HG03378 (cell line): ENCODE measurements at regions not wholly inside any gene's neighbourhood (a gene's known extent, or its start where the extent isn't known, plus 50 kb on each side); places are given as distances from the start of the nearest gene placed in this dataset.

Experiments
- ATAC-seq: cut with Tn5 transposase; IDR thresholded peaks from one replicate; pipeline ENCODE4 v1.9.1; 2021; ENCODE audit warnings: mild to moderate bottlenecking, moderate library complexity; ENCODE audit not compliant: unreplicated experiment

DNA sequence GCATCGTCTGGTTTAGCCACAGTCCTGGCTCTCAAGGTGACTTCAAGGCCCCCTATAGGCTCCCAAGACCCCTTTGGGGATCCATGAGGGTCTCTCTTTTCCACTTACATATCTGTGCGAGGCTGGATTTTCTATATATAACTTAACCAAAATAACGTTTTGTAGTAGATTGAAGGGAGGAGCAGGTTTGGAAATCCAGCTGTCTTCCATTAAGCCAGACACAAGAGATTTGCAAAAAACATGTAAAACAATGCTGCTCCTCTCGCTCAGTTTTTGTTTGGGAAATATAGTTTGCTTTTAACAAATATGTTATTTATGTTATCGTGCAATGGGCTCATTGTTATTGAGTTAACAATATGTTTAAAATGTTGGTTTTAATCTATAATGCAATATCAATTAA, 811.2 kb downstream of the TYW1 start:
- ATAC-seq = no peak

DNA sequence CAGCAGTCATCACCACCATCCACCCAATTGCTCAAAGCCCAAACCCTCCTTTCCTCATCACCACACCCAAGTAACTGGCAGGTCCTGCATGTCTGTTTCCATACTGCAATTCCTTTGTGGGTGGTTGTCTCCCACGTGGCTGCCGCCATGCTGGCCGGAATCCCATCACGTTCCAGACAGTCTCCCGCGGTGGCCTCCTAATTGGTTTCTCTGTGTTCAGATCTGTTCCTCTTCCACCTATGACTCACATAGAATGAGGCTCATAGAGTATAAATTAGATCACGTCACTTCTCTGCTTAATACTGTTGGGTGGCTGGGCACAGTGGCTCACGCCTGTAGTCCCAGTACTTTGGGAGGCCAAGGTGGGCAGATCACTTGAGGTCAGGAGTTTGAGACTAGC, 813.0 kb downstream of the TYW1 start:
- no peak for ATAC-seq

DNA sequence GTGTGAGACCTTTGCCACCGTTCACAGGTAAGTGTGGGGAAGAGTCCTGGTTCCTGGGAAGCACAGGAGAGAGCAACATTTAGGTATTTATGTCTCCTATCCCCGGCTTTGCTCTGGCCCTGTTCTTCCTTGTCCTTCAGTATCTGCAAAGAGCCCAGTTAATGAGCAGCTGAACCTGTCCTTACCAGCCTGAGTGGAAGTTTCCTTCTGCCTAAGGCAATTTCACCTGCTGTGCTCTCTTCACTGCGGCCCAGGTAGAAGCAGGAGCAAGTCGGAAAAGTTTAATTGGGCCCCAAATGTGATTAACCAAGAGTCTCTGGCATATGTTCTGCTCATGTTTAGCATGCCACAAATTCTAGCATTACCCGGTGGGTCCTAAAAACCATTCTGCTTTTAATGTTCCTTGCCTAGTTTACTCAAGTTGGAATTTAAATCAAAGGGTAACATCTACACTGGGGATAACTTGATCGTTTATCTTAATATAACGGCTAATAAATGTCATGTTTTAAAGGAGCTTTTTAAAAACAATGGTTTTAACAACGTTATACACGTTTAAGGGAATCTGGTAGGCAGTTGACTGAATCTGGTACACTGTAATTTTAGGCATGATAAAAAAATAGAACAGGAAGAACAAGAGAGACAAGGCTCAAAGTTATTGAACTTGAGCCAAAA, 817.1 kb downstream of the TYW1 start:
- no peak for ATAC-seq

DNA sequence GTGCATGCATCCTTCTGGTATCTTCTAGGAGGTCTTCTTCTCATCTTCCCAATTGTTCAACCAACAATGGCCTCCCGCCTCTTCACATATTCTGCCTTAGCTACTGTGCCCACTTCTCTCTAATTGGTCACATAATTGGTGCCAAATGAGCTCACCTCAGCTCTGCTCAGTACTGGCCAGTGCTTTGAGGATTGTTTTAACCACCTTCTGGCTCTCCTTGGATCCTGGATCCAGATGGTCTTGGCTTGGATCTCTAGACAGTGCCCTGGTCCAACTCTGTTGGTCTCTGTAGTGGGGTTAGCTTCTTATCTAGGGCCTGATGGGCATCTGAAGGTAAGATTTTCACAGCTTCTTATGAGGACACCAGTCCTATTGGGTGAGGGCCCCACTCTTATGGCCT, 820.8 kb downstream of the TYW1 start:
- ATAC-seq = no peak

DNA sequence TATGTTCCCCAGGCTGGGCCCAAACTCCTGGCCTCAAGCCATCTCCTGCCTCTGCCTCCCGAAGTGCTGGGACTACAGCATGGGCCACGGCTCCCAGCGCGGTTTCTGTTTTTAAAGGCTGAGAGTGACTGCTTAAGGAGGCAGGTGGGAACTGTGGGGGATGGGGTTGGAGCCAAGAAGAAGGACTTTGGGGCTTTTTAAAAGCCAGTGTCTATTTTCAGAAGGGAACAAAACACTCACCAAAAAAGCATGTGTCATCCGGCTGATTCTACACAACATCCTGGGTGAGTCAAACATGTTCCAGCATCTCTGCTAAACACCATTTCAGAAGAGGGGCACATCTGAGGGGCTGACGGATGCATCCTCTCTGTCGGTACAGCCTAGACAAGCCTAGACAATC, 824.5 kb downstream of the TYW1 start:
- ATAC-seq = no peak

DNA sequence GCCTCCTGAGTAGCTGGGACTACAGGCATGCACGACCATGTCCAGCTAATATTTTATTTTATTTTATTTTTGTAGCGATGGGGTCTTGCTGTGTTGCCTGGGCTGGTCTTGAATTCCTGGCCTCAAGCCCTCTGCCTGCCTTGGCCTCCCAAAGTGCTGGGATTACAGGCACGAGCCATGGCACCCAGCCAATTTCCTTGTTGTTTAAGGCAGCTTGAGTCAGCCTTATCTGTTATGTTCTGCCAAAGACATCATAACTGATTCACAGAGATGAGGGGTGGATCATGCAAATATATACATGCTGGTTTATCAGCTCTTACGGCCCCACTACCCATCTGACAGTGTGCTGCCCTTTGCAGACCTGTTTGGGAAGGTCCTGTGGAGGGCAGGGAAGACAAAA, 826.7 kb downstream of the TYW1 start:
- no peak for ATAC-seq

DNA sequence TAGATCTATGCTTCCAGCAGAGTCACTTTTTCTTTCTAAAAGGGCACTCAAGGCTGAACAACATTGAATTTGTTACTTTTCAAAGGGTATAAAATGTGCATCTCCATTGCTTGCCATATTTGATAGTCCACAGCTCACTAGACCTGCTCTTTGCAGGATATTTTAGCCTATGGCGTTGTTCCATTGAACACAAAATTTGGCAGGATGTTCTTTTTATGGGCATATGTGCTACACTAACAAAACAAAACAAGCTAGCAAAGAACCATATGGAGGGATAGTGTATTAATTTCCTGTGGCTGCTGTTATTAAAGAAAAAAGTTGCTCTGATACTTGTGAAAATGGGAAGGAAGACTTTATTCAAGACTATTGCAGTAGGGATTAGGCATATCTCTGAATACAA, 828.7 kb downstream of the TYW1 start:
- ATAC-seq = no peak

DNA sequence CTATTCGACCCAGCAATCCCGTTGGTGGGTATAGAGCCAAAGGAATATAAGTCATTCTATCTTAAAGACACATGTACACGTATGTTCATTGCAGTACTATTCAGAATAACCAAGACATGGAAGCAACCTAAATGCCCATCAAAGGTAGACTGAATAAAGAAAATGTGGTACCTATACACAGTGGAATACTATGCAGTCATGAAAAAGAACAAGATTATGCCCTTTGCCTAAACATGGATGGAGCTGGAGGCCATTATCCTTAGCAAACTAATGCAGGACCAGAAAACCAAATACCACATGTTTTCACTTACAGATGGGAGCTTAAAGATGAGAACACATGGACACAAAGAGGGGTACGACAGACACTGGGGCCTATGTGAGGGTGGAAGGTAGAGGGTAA, 845.3 kb downstream of the TYW1 start:
- ATAC-seq = no peak

DNA sequence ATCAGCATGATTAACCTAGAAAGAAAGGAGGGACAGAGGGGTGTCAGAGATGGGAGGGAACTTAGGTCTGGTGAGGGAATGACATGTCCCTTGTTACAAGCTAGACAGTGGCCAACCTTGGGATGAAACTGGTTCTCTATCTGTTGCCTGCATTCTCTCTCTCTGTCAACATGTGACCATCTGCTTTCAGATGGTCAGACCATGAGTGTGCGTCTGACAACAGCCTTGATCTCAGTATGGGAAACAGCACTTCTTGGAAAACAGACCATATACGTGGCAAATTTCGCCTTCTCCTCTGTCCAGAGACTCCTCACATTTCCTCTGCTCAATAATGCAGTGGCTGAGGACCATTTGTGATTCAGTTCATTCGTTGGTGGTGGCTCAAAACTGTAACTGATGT, 845.9 kb downstream of the TYW1 start:
- ATAC-seq = no peak

DNA sequence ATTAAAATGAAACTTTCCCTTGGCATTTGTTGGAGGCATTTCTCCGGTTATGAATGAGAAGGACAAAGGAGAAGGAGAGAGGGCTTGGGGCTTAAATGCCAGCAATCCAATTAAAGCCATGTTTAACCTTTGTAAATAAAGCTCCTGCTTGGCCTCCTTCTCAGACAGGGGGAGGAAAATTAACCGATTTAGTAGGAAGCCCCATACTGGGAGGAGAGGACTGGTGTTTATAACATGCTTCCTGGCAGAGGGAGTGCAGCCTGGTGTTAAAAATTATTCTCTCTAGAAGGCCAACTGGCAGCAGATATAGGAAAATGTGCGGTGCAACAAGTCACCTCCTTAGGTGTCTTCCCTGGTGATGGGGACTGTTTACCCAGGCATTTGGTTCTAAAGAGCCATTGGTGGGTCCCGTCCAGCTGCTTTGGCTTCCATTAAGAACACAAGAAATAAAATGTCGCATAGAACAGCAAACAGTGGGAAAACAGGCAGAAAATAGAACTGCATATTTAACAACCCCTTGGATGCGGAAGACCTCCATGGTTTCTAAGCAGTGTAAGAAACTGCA, 846.5 kb downstream of the TYW1 start:
- ATAC-seq = no peak

DNA sequence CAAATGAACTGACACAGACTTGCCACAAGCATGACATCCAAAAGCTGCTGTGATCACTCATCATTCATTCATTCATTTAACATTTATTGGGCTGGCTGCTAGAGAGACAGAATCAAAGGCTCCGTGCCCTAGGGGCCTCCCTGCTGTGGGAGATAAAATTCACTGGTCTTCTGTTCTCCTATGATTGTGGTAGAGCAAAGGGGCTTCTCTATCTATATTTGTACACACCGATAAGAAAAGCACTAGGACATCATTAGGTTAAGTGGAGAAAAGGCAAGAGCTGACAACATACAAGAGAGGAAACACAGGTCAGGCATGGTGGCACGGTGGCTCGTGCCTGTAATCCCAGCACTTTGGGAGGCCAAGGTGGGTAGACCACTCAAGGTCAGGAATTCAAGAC, 847.0 kb downstream of the TYW1 start:
- no peak for ATAC-seq

DNA sequence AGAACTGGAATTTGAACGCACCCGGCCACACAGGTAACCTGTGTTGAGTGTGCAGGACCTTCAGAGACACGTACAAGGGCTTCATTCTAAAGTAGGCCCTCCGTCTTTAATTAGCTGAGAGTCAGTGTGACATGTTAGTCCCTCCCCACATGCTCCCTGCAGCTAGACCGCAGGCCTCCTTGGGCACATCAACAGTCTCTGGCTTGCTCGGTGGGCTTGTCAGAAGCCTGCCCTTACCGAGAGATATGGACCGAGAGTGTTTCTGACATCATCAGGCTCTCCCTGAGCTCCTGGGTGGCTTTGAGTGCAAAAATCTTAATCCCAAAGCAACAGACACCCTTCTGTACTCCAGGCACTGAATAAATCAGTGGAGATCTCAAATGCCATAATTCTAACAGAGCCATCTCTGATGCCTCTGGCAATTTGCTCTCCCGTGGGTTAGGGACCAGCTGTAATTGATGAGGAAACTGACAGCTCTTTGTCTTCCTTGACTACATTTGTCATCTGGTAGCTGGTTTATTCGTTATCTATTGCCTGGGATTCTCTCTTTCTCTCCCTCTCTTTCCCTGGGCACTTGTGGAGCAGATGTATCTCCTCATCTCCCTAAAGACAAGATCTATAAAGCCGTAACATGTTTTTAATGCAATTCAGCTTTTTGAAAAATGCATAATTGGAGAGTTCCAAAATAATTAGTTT, 850.6 kb downstream of the TYW1 start:
- ATAC-seq = no peak

DNA sequence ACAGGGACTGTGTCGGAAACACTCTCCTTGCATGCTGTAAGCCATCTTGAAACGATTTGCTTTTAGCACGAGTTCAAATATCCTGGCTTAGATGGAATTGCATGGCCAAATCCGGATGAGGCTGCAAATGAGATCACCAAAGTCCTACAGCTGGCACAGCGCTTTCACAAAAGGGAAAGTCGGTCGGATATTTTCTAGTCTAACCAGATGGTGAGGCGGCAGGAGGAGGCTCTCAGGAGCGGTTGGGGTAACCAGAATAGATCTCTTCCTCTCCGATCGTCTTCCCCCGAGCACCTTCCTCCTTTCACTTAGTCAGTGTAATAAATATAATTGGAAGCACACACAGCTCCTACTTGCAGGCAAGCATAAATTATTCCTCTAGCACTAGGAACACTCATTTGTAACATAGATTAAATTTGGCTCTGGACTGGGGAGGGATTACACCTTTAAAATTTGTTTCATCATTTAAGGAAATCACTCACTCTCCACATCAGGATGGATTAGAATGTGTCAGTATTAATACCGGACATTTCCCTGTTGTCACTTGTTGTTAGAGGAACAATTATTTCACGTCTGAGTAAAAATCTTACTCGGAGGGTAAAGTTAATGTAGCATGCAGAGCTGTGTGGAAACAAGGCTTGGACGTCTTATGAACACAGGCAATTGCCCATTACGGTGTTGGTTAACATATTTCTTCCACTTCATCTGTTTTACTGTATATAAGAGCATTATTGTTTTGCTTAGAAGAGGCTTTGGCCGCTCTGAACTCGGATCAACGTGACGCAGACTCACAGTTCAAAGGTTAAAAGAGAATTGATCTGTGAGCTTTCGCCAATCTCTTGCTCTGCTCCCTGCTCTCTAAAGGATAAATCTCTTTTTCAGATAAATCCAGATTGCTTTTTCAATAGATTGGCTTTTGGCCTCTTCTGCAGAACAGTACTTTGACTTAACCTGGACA, 857.9 kb downstream of the TYW1 start:
- no peak for ATAC-seq

DNA sequence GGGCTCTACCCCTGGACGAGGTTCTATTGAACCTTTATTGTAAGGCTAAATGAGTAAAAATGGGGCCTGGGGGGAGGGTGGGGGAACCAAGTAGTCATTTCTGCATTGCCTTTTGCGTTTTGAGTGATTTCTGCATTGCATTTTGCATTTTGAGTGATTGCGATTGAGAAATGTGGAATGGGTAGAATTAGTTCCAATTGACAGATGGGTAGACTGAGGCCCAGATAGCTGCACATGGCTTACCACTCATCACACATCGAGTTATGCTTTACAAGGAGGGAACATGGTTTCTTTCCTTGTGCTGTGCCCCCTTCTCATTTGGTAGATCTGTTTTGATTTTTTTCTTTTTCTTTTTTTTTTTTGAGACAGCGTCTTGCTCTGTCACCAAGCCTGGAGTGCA, 858.7 kb downstream of the TYW1 start:
- no peak for ATAC-seq

DNA sequence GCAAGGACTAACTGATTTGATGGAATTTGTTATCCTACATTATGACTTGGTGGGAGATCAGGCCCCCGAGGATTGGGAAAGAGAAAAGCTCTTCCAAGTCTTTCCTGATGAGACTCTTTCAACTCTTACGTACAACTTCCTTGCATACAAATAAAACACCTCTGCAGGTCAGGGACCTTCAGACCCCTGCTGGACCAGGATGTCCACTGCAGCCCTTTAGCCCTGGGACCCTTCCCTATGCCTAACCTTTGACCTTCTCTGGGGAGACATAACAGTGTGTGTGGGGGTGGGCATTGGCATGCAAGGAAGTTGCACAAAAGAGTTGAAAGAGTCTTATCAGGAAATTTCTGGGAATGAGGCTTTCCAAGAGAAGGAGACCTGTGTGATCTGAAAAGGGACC, 859.4 kb downstream of the TYW1 start:
- no peak for ATAC-seq

DNA sequence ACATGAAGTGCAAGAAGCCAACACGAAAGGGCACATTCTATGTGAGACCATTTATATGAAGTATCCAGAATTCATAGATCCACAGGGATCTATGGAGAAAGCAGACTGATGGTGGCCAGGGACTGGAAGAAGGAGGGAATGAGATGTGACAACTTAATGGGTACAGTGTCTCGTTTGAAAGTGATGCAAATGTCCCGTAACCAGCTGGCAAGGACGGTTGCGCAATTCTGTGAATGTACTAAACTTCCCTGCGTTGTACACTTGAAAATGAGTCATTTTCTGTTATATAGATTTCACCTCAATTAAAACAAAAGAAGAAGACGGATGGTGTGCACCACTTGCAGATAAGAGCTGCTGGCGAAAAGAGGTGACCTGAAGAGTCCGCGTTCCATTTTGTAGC, 861.1 kb downstream of the TYW1 start:
- ATAC-seq = no peak

DNA sequence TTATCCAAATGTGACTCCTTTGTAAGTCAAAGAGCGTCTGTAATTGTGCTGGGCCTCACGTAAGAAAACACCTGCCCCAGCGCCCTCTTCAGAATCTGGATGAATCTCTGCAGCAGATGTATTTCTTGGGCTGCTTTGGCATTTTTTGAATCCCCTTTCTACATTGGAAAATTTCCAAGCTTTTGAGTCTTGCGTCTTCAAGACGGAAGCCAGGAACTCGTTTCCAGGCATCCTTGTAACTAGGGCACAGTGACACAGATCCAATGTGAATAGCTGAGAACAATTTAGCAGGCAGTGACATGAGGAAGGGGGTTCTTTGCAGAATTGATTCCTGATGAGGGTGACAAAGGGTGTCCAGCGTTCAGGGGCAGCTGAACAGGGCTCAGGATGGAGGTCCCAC, 862.3 kb downstream of the TYW1 start:
- ATAC-seq = no peak

DNA sequence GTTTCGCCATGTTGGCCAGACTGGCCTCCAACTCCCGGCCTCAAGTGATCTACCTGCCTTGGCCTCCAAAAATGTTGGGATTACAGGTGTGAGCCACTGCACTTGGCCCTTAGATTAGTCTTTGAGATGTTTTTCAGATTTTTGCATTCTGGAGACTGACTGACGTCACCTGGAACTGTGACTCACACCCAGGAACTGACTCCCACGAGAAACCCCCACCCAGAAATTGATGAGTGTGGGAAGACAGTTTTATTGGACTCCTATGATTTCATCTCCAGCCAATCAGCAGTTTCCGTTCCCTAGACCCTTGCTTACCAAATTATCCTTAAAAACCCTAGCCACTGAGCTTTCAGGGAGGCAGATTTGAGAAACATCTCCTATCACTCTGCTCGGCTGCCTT, 867.3 kb downstream of the TYW1 start:
- ATAC-seq = no peak

DNA sequence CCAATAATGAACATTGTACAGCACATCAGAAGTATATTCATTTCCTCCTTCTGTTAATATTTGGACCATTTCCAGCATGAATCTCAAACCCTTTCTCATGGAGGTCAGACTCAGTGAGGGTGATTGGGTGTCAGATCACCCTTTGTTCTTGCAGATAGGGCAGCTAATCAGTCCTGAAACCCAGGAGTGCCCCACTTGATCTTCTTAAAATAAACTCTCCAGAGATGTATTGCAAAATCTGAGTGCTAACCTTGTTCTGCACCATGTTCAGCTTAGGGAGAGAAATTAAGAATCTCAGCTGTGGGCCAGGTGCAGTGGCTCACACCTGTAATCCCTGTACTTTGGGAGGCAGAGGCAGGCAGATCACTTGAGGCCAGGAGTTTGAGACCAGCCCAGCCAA, 869.4 kb downstream of the TYW1 start:
- ATAC-seq = no peak

DNA sequence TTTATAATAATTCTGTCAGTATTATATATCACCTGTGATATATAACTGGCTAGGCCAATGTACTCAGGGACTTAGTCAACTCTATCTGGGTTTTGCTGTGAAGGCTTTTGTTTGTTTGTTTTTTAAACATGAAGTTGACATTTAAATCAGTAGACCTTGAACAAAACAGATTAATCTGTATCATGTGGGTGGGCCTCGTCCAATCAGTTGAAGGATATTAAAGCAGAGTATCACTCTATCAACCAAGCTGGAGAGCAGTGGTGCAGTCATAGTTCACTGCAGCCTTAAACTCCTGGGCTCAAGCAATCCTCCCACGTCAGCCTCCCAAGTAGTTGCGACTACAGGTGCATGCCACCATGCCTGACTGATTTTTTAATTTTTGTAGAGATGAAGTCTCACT, 870.2 kb downstream of the TYW1 start:
- ATAC-seq = no peak

DNA sequence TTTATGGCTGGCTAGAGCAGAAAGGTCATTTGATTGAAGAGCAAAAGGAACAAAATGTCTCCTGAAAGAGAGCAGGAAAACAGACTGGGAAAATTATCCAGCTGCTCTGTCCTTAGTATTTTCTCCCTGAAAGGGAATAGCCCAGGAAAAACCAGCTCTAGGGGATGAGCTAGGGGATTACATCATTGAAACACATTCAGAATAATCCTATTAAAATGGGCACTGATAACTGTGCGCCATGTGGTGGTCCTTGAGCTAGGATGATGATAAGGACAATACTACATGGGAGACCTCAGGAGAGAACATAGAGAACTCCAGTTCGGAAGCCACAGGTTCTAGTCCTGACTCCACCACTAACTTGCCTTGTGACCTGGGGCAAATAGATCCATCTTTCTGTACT, 873.8 kb downstream of the TYW1 start:
- ATAC-seq = no peak

DNA sequence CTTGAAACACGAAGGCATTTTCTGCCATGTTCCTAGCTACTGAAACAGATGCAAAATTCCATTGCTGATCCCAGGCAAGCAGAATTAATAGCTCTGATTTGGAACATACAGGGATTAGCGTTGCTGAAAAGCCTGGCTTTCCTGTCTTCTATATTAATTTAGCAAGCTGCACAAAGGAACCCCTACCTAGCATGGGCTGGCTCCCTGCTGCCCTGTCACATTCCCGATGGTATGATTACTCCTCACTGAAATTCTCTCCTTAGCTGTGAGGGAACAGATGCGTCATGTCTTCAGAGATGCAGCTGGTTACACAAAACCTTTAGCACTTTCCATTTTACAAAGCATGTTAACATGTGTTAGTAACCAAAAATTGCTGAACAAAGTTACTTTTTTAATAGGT, 878.9 kb downstream of the TYW1 start:
- no peak for ATAC-seq
